22Rv1 (cell line): ENCODE measurements at regions not wholly inside any gene's neighbourhood (a gene's known extent, or its start where the extent isn't known, plus 50 kb on each side); places are given as distances from the start of the nearest gene placed in this dataset.
"Not testable (repeated sequence)": the region's sequence is repeated elsewhere in the genome, so short reads cannot be mapped to it uniquely, and the experiment has no call there.

ENCODE experiments used
- H3K27ac ChIP-seq: fragments of 450-650 bp; 2 replicates; pipeline ENCODE4 v1.5.1; 2017
- CTCF ChIP-seq: fragments of 450-650 bp; IDR thresholded peaks from 2 replicates; pipeline ENCODE4 v1.5.1; 2017; ENCODE audit warnings: mild to moderate bottlenecking
- ZFX ChIP-seq: fragments of 450-650 bp; IDR thresholded peaks from 2 replicates; pipeline ENCODE4 v1.6.1; 2017; ENCODE audit warnings: antibody characterized with exemption, borderline replicate concordance

- TF ChIP-seq ZFX (no peak), CTCF (no peak)
- H3K27ac ChIP-seq = no peak overlapping the region
Measured at GRCh38 chr18:38796762-38797161, 1231.2 kb upstream of the CELF4 start.

- no peak overlapping the region for H3K27ac ChIP-seq
- no peak for TF ChIP-seq ZFX
- TF ChIP-seq CTCF = no peak
Measured at GRCh38 chr18:38792731-38793130, 1227.1 kb upstream of the CELF4 start.

GRCh38 chr18:38790786-38791185 is 1225.2 kb upstream of the CELF4 start:
- H3K27ac ChIP-seq = no peak overlapping the region
- TF ChIP-seq CTCF = no peak
- no peak for TF ChIP-seq ZFX

GRCh38 chr18:38790303-38790702 is 1224.7 kb upstream of the CELF4 start:
- TF ChIP-seq CTCF = peak; percentile 46
- no peak for TF ChIP-seq ZFX
- H3K27ac ChIP-seq = no peak overlapping the region

- TF ChIP-seq ZFX (no peak), CTCF (no peak)
Measured at GRCh38 chr18:38789141-38789540, 1223.5 kb upstream of the CELF4 start.

GRCh38 chr18:38786906-38787305 is 1221.3 kb upstream of the CELF4 start:
- TF ChIP-seq ZFX (no peak), CTCF (no peak)
- H3K27ac ChIP-seq = no peak overlapping the region

More at GRCh38 chr18:38789141-38789540, 1223.5 kb upstream of the CELF4 start:
- no peak overlapping the region for H3K27ac ChIP-seq

- not testable (repeated sequence) for H3K27ac ChIP-seq
Measured at GRCh38 chr18:38771620-38772019, 1206.0 kb upstream of the CELF4 start.

GRCh38 chr18:38768504-38768903 is 1202.9 kb upstream of the CELF4 start:
- TF ChIP-seq CTCF = no peak
- H3K27ac ChIP-seq = no peak overlapping the region
